Panc1 (cell line): ENCODE measurements at regions not wholly inside any gene's neighbourhood (a gene's known extent, or its start where the extent isn't known, plus 50 kb on each side); places are given as distances from the start of the nearest gene placed in this dataset.

Source experiments
- CTCF ChIP-seq: fragments of 450-650 bp; IDR thresholded peaks from 2 replicates; pipeline ENCODE4 v1.5.1; 2017; ENCODE audit warnings: mild to moderate bottlenecking
- POLR2AphosphoS5 ChIP-seq: IDR thresholded peaks from 2 replicates; pipeline ENCODE4 v1.6.1; 2012; ENCODE audit warnings: mild to moderate bottlenecking, low read depth, low read length, moderate library complexity

GRCh38 chr1:55839626-55840025, 624.5 kb upstream of the USP24 start:
- no peak for TF ChIP-seq CTCF
- TF ChIP-seq POLR2AphosphoS5, result no peak
